GM18505 (cell line): ENCODE measurements at regions not wholly inside any gene's neighbourhood (a gene's known extent, or its start where the extent isn't known, plus 50 kb on each side); places are given as distances from the start of the nearest gene placed in this dataset.
A peak's percentile ranks its signal among the peaks of the same experiment; 100 is the strongest.

Source experiments
- ATAC-seq: cut with Tn5 transposase; IDR thresholded peaks from one replicate; pipeline ENCODE4 v1.9.1; 2021; ENCODE audit not compliant: unreplicated experiment
- POLR2A ChIP-seq: IDR thresholded peaks from 4 replicates; pipeline ENCODE4 v1.6.1; 2011; ENCODE audit warnings: borderline replicate concordance; ENCODE audit not compliant: insufficient read depth, insufficient read length; ENCODE audit errors: extremely low read depth

- TF ChIP-seq POLR2A = no peak
- no peak for ATAC-seq
Observed at GRCh38 chr4:112900416-112900815, 149.0 kb upstream of the ANK2 start.

DNA sequence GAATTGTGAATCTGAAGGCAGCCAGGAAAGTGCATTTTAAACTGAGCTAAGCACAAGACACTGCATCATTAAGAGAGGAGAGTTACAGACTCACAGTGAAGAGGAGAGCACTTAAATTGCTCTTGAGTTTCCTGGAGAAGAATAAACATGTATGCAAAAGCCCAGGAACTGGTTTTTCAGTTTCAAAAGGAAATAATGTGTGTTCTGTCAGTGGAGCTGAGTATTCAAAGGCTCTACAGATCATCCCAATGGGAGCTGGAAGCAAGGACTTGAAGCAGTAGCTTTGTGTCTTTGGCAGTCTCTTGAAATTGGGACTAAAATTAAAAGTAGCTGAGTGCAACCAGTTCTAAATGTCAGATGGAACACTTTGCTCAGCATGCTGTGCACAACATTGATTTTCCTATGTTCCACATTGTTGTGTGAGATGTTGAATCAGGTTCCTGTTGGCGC is 147.5 kb upstream of the ANK2 start:
- ATAC-seq = no peak
- TF ChIP-seq POLR2A = no peak

- TF ChIP-seq POLR2A = no peak
- ATAC-seq = no peak
Observed at GRCh38 chr4:112905728-112906127, 143.7 kb upstream of the ANK2 start.

DNA sequence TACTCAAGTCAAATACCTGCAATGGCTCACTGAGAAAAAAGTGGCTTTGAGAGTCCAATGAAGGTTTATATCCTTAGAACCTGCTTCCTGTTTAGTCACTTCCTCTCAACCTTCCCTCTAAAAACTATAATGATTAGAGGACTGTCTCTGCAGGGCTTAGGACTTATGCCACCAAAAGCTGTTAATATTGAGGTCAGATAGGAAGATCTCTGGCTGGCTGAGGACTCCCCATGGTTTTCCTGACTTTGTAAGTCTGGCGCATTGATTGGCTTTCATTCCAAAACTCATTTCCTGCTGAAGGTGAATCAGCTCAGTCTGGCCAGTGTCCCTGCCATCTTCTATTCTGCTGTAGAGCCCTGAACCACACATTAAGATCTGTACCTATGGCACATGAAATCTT is 140.9 kb upstream of the ANK2 start:
- TF ChIP-seq POLR2A = no peak

DNA sequence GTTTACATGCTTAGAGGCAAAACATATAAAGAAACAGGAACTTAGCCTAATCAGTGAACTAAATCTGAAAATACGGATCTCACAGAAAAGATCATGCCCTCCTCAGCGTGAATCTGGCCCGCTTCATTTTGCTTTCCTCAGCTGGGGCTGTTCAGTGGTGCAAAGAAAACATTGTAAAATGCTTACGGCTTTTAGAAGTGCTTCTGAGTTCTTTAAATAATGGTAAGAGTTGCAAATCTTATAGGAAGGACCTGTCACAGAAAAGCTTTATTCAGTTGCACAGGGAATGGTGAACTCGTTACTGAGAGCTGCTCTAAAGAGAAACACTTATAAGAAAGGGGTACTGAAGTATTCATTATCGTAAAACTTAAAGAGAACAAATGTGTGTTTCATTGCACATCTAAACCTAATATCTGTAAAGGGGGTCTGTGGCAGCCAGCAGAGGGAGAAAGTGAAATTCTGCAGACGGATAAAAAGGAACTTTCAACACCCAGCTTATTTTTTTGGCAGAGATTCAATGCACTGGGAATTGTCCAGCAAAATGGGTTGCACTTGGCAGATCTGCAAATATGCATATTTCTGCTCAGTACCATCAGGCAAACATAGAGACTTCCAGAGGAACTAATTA is 139.2 kb upstream of the ANK2 start:
- TF ChIP-seq POLR2A = no peak
- ATAC-seq = peak; percentile 76

More for the DNA sequence above, 140.9 kb upstream of the ANK2 start:
- no peak for ATAC-seq

DNA sequence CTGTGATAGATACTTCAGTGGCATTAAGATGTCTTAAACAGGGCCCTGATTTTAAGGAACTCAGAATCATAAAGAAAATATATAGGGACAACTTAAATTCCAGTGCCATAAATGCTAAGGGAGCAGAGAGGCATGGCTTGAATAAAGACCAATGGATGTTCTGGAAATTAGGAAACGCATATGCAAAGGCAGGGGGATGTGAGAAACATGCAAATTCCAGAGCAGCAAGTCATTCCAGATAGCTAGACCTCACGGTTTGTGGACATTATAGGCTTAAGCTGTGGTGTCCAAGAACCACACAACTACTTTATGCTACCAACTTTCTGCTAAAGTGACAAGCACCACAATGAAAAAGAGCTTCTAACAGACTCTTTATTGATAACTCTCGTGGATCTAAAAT is 132.6 kb upstream of the ANK2 start:
- ATAC-seq = no peak
- no peak for TF ChIP-seq POLR2A

DNA sequence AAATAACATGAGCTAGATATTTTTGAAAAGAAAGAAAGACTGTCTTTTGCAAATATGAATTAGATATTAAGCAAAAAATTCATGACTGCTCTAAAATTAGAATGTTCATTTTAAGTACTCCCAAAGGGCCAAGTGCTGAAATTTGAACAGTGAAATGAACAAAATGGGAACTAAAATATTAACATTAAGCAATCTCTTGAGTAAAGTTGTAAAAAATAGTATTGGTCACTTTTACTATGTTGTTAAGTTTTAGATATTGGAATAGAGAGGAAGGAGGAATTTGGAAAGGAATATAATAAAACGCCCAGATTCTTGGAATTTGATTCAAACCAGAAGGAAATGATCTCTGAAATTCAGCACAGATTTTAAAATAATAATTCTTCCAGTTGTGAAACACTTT is 125.9 kb upstream of the ANK2 start:
- ATAC-seq = no peak
- TF ChIP-seq POLR2A = no peak

GRCh38 chr4:112926819-112927218 is 122.6 kb upstream of the ANK2 start:
- no peak for TF ChIP-seq POLR2A
- no peak for ATAC-seq

DNA sequence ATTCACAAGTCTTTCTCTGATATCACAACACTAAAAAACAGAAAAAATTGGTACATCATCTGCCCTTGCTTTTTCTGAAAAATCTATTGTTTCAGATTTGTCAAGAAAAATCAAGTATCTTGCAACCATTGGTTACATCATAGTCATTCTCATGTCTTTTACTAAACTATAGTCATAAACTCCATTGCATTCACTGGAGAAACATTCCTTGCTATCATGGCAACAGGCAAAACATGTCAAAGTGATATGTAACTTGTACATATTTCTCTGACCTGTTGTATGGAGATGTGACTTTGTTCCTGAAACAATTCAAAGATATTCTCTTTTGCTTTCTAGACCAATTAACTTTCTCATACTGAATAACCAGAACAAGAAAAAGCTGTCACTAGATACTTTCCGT is 121.9 kb upstream of the ANK2 start:
- no peak for TF ChIP-seq POLR2A
- no peak for ATAC-seq

- no peak for TF ChIP-seq POLR2A
- ATAC-seq = no peak
Observed at GRCh38 chr4:112931001-112931400, 118.5 kb upstream of the ANK2 start.

DNA sequence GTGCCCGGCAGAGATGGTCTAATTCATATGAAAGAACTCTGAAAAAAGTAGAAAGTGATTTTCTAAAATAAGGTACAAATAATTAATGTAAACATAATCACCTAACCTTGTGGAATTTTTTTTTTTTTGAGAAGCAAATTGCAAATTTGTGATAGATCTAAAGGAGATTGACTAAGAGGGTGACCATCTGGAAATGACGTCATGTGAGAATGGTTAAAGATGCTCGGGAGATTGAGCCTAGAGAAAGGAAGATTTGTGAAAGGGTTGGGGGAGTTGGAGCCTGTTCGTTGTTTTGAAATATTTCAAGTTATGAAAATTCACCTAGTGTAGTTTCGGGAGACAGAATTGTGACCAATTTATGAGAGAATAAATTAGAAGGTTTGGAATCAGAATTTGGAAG is 115.7 kb upstream of the ANK2 start:
- no peak for TF ChIP-seq POLR2A
- no peak for ATAC-seq

DNA sequence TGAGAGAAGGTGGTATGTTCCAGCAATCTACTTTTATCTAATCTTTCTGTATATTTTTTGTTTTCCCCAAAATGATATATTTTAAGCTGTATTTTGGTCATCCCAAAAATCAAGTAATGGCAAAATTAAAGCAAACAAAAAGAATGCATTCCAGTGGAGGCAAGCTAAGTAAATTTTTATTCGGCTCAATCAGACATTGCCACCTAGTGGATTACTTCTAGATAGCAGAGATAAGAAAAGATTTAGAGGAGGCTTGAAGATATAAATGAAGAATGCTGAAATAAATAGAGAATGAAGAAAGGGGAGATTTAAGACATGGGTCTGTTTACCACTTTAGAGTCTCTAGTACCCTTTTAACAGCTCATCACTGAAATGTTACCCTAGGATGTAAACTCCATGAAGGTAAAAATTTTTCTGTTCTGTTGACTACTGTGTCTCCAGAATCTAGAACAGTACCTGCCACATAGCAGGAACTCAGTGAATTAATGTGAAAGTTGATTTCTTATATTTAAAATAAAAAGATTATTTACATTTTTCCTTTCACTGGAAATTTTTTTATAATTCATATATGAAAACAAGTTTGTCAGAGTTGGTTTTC is 110.9 kb upstream of the ANK2 start:
- TF ChIP-seq POLR2A = no peak
- no peak for ATAC-seq

- ATAC-seq = no peak
- TF ChIP-seq POLR2A = no peak
Observed at GRCh38 chr4:112939901-112940300, 109.6 kb upstream of the ANK2 start.

DNA sequence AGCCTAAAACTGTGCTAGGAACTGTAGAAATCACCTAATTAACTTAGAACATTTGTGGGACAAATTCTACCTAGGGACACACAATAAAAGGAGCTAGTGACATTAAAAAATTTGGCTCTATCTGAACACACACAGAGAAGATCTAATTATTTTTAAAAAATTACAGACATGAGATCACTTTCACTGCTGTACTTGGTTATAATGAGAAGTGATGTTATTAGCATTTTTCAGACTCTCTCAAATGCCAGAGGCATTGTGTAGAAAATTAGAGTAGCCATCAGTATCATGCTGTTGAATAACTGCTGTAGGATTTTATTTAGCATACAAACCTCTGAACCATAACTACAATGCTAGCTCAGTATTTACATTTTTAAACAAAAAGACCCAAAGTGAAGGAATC is 109.1 kb upstream of the ANK2 start:
- no peak for TF ChIP-seq POLR2A
- no peak for ATAC-seq
